ENCODE measurements at regions not wholly inside any gene's neighbourhood (a gene's known extent, or its start where the extent isn't known, plus 50 kb on each side); places are given as distances from the start of the nearest gene placed in this dataset.

DNA sequence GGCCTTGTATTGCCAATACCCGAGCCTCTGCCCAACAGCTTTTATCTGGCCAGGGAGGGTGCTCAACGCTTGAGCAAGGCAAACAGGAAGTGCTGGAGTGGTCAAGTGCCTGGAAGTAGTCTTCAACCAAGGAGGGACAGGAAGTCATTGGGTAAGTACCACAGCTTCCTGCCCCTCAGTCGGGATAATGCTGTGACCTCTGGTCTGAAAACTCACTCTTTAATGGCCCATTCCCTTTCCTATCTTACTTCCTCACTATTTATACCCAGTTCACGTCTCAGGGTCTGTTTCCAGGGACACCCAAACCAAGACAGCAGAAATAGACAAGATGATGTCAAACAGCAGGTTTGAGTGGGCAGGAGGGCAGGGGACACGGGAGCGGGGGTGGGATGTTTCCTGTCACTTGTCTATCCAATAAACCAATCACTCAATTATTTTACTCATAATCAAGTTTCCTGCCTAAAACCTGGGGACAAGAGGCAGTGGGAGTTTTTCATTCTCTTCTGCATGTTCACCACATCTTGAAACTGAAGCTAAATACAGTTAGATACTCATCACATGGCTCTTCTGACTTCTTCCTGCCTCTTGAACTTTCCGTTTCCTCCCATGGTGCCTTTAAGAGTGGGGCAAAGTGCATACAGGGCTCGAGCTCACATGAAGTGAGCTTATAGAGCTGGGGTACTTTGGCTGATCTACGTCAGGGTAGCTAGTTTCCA lies 68.9 kb upstream of the CAB39 start:
- DNase-seq: peak; percentile 45

DNA sequence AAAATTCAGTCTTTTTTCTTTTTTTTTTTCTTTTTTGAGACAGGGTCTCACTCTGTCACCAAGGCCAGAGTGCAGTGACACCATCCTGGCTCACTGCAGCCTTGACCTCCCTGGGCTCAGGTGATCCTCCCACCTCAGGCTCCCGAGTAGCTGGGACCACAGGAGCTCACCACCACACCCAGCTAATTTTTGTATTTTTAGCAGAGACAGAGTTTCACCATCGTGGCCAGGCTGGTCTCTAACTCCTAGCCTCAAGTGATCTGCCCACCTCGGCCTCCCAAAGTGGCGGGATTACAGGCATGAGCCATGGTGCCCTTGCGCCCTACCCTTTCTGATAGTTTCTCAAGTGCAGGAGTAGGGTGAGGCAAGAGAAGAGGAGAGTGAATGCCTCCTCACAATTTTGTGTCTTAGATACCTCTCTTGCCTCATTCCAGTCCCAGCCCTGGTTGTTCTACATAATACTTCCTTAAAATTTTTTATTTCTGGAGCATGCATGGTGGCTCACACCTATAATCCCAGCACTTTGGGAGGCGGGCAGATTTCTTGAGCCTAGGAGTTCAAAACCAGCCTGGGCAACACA lies 68.2 kb upstream of the CAB39 start:
- no peak for DNase-seq

DNA sequence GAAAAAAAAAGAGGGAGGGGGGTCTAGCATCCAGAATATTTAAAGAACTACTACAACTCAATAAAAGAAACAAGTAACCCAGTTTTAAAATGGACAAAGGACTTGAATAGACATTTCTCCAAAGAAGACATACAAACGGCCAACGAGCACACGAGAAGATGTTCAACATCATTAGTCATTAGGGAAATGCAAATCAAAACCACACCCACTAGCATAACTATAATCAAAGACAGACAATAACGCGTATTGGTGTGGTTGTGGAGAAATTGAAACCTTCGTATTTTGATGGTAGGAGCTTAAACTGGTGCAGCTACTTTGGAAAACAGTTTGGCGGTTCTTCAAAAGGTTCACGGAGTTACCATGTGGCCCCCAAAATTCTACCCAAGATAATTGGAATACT lies 64.3 kb upstream of the CAB39 start:
- DNase-seq: no peak

DNA sequence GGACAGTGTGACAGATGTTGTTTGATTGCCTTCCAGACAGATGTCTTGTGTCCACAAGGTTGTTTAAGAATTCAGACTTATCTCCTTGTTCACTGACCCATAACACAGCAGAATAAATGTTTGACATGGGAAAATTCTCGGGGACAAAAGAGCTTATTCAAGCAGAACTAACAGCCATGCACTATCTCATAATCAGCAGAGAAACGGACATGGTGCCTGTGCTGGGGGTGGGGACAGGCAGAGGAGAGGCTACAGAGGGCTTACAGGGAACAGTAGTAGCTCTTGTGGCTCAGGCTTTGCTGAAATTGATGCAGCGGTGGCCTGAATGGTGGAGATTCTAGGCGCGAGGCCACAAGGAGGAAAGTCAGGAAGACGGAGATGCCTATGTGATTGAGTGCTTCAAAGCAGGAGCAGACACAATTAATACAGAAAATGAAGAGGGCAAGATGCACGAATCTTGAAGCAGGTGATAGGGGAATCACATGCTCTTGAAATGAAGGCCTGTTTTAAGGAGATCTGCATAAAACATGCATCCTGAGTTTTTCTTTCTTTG lies 62.0 kb upstream of the CAB39 start:
- no peak for DNase-seq

DNA sequence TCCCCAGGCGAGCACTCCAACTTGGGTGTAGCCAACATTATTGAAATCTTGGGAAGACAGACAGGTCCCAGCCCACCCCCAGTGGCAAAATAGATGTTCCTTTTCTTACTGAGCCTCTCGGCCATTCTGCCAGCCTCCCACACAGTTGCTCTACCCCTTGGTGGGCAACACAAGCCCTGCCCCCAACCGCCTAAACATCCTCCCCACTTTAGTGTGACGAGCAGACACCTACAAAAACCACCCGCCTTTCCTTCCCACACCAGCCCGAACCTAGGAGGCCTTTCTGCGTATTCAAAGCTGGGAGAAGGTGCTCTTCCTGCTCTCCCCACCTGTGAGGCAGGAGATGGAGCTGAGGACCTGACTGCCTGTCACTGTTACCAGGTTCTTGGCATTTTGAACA lies 58.6 kb upstream of the CAB39 start:
- no peak for DNase-seq

DNA sequence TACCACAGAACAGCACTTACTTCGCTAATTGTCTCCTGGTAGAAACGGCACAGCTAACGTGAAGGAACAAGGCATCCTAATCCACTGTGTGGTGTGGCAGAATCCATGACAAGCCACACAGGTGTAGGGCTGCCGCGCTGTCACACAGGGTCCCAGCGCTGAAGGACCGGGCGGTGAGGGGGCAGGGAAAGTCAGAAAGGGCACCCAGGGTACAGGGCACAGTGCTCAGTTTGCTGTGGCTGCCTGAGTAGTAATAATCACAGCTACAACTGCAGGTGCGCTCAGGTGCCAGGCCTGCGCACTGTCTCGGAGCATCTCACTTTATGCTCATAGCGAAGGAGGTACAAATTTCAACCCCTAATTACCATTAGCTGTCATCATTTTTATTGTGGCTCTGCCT lies 55.2 kb upstream of the CAB39 start:
- DNase-seq: no peak

DNA sequence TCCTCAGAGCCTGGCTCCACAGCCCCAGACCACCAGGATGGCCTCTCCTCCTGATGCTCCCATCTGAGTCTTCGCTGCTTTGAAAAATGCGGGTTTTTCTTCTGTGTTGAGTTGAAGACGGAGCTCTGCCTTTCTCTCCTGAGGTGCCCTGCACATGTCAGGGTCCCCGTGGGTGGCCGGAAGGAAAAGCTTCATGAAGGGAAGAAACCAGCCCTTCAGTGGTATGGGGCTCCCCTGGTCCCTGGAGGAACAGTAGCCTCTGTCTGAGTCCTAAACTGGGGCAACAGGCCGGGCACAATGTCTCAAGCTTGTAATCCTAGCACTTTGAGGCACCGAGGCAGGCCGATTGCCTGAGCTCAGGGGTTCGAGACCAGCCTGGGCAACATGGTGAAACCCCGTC lies 54.7 kb upstream of the CAB39 start:
- DNase-seq: no peak

DNA sequence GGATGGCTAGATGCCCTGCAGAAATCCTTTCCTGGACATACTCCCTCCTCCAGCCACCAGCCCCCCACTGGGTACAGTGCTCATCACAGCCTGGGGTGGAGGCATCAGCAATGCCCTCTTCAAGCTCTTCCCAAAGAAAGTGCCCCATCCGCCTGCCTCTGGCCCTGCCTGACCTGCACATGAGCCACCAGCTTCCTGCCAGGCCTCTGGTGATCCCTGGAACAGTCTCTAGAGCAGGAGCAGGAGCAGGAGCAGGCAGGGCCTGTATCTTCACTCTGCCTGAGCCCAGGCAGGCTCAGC lies 54.1 kb upstream of the CAB39 start:
- DNase-seq: no peak

DNA sequence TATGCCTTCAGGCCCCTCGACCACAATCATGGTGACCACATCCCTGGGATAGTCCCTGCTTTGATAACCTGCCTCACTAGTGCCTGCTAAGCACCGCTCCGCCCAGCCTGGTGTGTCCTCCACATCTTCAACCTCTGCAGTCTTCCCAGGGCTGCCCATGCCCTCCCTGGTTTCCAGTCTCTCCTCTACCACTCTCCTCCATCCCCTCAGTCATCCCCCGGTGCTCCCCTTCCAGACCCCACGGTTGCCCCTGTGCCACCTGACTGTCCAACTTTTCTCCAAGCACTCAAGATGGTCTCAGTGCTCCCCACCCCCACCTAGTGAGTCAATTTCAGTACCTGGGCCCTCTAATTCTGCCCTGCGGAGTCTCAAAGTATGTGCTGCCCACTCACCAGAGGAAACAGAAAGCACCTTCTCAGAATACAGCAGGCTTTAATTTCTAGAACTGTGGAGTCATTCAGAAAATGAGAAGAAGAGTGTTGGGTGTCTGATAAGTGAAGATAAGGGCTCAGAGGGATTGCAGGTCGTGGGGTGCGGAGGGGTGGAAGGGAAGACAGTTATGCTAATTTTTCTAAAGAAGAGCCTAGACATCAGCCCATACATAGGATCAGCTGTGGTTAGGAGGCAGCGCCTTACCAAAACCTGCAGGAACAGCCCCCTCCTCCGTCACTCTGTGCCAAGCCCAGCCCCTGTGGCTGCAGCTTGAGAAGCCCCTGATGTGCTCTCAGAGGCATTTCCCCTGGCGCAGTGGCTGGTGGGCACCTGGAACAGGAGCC lies 53.6 kb upstream of the CAB39 start:
- no peak for DNase-seq

DNA sequence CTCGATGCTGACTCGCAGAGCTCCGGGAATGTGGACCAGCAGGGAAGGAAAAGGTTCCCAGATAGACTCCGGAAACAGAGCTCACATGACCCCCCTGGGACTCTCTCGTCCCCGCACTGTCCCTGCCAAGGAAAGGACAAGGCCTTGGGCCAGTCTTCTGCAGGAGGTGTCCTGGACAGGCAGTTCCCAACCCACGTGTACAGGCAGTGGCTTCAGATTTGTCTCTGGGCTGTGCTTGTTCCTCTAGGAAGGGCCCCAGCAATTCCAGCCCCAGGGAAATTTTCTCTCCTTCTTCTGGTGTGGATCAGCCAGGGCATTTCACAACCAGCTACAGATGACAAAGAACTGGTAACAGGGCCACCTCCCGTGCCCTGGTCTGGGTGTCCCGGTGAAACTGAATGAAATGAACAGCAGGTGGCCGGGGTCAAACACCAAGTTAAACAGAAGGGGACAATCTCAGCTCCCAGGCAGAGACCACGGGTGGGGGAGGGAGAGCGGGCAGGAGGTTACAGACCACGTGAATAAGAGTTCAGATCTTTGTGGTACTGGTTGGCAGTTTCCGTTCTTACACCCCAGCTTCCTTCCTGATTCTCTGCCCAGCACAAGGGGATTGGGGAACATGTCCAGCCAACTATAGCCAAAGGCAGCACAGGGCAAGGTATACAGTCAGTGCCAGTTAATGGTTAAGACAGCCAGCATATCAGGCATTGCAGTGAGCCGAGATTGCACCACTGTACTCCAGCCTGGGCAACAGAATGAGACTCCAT lies 52.2 kb upstream of the CAB39 start:
- DNase-seq: no peak

DNA sequence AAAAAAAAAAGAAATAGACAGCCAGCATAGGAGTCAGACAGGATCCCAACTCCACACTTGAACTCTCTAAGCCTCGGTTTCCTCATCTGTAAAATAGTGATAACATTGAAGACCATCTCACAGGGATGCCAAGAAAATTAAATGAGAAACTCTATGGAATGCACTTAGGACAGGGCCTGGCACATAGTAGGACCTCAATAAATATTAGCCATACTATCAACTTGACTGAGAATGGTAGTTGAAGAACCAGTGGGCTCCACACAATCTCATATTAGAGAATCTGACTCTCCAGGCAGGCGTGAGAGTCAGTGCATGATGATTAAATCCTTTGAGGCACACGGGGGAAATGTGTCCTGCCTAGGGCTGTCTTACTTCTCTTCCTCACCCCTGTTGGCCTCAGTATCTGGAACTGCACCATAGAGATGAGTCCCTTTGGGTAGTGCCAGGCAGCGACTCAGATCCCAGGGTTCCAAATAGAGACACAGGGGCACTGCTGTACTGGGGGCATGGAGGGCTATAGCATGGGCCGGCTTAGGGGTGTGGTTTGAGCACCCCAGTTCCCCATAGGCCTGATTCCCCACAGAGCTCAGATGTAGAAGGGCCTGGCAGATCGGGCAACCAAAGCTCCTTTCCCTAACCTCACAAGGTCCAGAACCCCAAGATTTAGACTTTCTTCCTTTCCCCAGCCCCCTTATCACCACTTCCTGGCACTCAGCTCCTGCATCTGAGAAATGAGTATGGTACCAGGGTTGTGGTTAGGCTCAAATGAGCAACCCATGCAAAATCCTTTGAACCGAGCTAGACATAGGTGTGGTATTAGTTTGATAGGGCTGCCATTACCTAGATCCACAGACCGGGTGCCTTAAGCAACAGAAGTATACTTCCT lies 51.3 kb upstream of the CAB39 start:
- DNase-seq: no peak

All from DMS153 (cell line).